ENCODE measurements at regions not wholly inside any gene's neighbourhood (a gene's known extent, or its start where the extent isn't known, plus 50 kb on each side); places are given as distances from the start of the nearest gene placed in this dataset.

DNA sequence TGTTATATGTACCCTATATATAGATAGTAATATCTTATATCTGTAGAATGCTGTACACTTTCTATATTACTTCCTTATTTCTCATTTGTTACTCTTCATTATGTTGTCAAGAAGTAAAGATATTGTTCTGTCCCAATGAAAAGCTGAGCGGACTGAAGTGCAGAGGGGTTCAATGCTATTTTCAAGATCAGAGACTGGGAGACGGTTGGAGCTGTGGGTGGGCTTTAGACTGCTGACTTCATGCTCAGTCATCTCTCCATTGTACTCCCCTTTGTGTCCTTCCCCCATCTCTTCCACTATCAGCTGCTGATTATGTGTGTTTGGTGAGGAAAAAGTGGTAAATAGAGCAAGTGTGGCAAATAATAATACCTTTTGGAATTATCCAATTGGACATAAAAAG is 532.3 kb upstream of the ZNF608 start:
- DNase-seq, result no peak
- no peak for TF ChIP-seq CTCF (IDR thresholded peaks at IDR 0.05; ENCODE audit: borderline replicate concordance)
- Histone ChIP-seq H3K27ac (replicated peaks) (no peak overlapping the region), H3K36me3 (no peaks in the 10 kb centered on the region), H3K4me3 (no peak overlapping the region), H3K4me1 (no peaks in the 10 kb centered on the region), H3K27me3 (ENCODE audit: low read depth) (no peaks in the 10 kb centered on the region), H3K9me3 (replicated peaks) (no peaks in the 10 kb centered on the region)
- intact Hi-C loops (cut with micrococcal nuclease), result no loop called here

- H3K4me1 ChIP-seq, result no peaks in the 10 kb centered on the region
- no peak overlapping the region for H3K27ac ChIP-seq (replicated peaks)
- no peaks in the 10 kb centered on the region for H3K36me3 ChIP-seq
- H3K4me3 ChIP-seq, result no peak overlapping the region
- H3K9me3 ChIP-seq (replicated peaks), result no peaks in the 10 kb centered on the region
- no peak for TF ChIP-seq CTCF (IDR thresholded peaks at IDR 0.05; ENCODE audit: borderline replicate concordance)
- intact Hi-C loops (cut with micrococcal nuclease), result no loop called here
- DNase-seq, result no peak
- no peaks in the 10 kb centered on the region for H3K27me3 ChIP-seq (ENCODE audit: low read depth)
Measured at GRCh38 chr5:125281667-125282066, 535.2 kb upstream of the ZNF608 start.

DNA sequence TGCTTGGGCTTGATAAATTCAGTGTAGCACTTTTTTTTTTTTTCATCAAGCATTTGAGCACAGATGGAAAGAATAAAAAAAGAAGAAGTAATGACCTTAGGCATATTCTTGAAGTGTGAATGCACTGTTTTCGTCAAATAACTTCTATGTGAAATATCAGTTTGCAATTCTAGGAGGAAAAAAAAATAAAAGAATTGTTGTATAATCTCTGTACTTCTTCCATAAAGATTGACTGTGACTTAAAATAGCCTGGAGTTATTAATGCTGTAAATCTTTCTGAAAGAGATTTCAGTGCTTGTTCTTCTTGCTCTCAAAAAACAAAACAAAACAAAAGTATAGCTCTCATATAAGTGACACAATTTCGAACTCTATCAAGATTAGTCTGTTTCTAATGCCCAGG is 536.9 kb upstream of the ZNF608 start:
- Histone ChIP-seq H3K4me1 (no peaks in the 10 kb centered on the region), H3K4me3 (no peak overlapping the region), H3K27me3 (ENCODE audit: low read depth) (no peaks in the 10 kb centered on the region), H3K9me3 (replicated peaks) (no peaks in the 10 kb centered on the region), H3K36me3 (no peaks in the 10 kb centered on the region), H3K27ac (replicated peaks) (no peak overlapping the region)
- TF ChIP-seq CTCF (IDR thresholded peaks at IDR 0.05; ENCODE audit: borderline replicate concordance), result no peak
- intact Hi-C loops (cut with micrococcal nuclease), result no loop called here
- DNase-seq, result no peak

DNA sequence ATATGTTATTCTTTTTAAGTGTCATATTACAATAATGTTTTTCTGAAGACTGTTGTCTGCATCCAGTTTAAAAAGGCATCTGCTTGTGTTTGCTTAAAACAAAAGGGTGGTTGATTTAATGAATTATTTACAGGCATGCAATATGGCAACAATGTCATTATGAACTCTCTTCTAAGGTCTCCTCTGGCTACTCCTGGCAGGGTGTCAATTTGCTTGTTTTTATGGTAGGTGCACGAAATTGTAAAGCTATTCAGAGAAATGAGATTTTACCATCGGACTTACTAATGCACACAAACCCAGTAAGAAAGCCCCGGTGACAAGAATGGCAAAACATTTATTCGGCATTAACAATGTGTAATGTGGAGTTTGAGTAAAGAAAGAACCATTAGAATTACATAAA is 539.8 kb upstream of the ZNF608 start:
- intact Hi-C loops (cut with micrococcal nuclease), result no loop called here
- no peak for TF ChIP-seq CTCF (IDR thresholded peaks at IDR 0.05; ENCODE audit: borderline replicate concordance)
- no peaks in the 10 kb centered on the region for H3K4me1 ChIP-seq

GRCh38 chr5:125289606-125290005 is 543.2 kb upstream of the ZNF608 start:
- H3K27ac ChIP-seq (replicated peaks), result no peak overlapping the region
- DNase-seq, result no peak
- H3K9me3 ChIP-seq (replicated peaks), result no peaks in the 10 kb centered on the region
- no peak overlapping the region for H3K4me3 ChIP-seq
- no peaks in the 10 kb centered on the region for H3K4me1 ChIP-seq
- intact Hi-C loops (cut with micrococcal nuclease), result no loop called here
- no peaks in the 10 kb centered on the region for H3K27me3 ChIP-seq (ENCODE audit: low read depth)
- no peak for TF ChIP-seq CTCF (IDR thresholded peaks at IDR 0.05; ENCODE audit: borderline replicate concordance)
- no peaks in the 10 kb centered on the region for H3K36me3 ChIP-seq

More for the DNA sequence above, 539.8 kb upstream of the ZNF608 start:
- Histone ChIP-seq H3K27ac (replicated peaks) (no peak overlapping the region), H3K9me3 (replicated peaks) (no peaks in the 10 kb centered on the region), H3K36me3 (no peaks in the 10 kb centered on the region), H3K4me3 (no peak overlapping the region), H3K27me3 (ENCODE audit: low read depth) (no peaks in the 10 kb centered on the region)
- no peak for DNase-seq

DNA sequence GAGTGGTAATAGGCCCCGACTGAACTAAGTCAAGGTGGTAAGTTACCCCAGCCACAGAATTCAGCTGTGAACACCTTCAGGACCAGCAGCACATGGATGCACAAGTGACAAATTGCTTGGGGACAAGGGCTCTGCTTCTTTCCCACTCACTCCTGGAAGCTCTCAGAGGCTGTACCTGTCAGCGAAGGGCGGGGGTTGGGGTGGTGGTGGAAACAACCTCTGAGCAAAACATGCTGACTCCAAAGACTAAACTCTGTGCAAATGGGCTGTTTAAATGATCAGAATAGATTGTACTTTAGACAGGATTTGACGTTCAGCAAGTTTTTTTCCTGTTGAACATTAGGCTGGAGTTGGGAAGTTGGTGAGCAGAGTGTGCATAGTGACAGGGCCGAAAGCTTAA is 544.5 kb upstream of the ZNF608 start:
- Histone ChIP-seq H3K4me3 (no peak overlapping the region), H3K9me3 (replicated peaks) (no peaks in the 10 kb centered on the region), H3K27ac (replicated peaks) (no peak overlapping the region), H3K4me1 (peaks cover 10% of the 10 kb centered on the region), H3K36me3 (no peaks in the 10 kb centered on the region), H3K27me3 (ENCODE audit: low read depth) (no peaks in the 10 kb centered on the region)
- TF ChIP-seq CTCF (IDR thresholded peaks at IDR 0.05; ENCODE audit: borderline replicate concordance), result no peak
- intact Hi-C loops (cut with micrococcal nuclease), result no loop called here
- DNase-seq, result no peak

Data from left ventricle myocardium inferior (tissue), 1 donor.